22Rv1 (cell line): ENCODE measurements at regions not wholly inside any gene's neighbourhood (a gene's known extent, or its start where the extent isn't known, plus 50 kb on each side); places are given as distances from the start of the nearest gene placed in this dataset.

Experiments used
- CTCF ChIP-seq: fragments of 450-650 bp; IDR thresholded peaks from 2 replicates; pipeline ENCODE4 v1.5.1; 2017; ENCODE audit warnings: mild to moderate bottlenecking
- ZFX ChIP-seq: fragments of 450-650 bp; IDR thresholded peaks from 2 replicates; pipeline ENCODE4 v1.6.1; 2017; ENCODE audit warnings: antibody characterized with exemption, borderline replicate concordance

GRCh38 chr14:42027271-42027670, 420.6 kb downstream of the LRFN5 start:
- no peak for TF ChIP-seq CTCF
- no peak for TF ChIP-seq ZFX
